AG09319 (cell line): ENCODE measurements at regions not wholly inside any gene's neighbourhood (a gene's known extent, or its start where the extent isn't known, plus 50 kb on each side); places are given as distances from the start of the nearest gene placed in this dataset.

Experiments
- DNase-seq: peaks from one replicate; pipeline ENCODE4 v3.0.0-alpha.2; 2010; ENCODE audit warnings: low read depth; ENCODE audit errors: extremely low read depth
- CTCF ChIP-seq: IDR thresholded peaks from 2 replicates; pipeline ENCODE4 v1.5.1; 2011; ENCODE audit warnings: low read depth, mild to moderate bottlenecking, inconsistent platforms, low read length, moderate library complexity

DNA sequence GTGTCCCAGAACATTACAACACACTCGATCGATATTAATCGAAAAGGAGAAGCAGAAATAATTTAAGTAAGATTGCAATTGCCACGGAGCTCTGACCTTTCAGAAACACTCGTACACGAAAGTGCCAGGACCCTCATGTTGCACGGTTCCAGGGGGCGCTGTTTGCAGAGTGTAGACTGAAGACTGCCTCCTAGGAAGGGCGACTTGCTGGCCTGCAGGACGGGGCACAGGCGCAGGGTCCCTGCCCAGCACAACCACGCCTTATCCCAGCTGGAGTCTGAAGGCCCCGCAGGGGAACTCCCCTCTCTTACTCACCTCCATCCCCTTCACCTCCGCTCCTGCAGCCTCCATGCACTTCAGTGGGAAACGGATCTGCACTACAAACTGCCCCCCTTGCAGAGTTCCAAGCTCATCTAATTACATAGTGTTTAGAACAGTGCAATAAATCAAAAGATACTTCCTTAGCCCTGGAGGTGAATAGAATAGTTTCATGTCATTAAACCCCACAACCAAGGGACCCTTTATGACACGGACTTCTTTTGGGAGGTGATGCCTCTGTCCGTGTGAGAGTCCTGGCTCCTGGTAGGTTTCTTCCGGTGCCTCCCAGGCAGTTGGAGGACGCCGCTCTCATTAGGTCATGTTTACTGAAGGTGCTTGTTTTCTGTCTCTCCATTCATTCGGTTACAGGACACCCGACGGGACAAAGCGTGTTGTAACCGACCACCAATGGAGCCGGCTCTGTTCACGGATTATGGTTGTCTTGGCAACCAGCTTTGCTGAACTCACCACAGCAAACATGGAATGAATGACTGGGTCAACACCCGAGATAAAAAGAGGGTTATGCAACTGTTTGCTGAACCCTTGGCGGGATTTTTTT, 262.2 kb downstream of the BAMBI start:
- no peak for DNase-seq
- TF ChIP-seq CTCF, result no peak

DNA sequence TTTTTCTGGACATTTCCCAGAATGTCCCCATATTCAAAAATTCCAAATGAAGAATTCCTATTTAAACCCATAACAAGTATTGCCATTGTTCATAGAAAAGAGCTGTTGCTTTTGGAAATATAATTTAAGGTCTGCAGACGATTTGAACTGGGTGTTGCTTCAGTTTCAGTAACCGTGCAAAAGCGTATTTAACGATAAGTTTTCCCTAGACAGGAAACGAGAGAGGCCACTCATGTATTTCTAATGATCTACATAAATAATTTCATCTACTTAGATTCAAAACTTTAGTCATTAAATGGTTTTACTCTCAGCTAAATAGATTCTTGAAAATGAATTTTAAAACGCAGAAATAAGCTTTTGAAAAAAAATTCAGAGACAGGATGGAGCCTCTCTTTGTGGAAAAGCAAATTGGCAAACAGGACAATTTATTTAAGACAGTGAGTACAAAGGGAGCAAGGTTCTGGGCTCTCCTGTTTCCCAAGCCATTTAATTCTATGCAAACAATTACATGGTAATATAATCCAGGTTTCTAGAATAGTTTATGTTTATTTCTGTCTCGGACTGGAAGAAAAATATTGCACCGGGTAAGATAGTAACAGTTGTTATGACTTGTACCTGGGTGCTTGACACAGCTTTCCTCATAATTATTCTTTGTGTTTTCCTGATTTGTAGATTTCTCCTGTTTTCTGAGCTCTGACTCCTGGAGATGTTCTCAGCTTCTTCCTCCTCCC, 263.0 kb downstream of the BAMBI start:
- no peak for TF ChIP-seq CTCF
- DNase-seq, result no peak

DNA sequence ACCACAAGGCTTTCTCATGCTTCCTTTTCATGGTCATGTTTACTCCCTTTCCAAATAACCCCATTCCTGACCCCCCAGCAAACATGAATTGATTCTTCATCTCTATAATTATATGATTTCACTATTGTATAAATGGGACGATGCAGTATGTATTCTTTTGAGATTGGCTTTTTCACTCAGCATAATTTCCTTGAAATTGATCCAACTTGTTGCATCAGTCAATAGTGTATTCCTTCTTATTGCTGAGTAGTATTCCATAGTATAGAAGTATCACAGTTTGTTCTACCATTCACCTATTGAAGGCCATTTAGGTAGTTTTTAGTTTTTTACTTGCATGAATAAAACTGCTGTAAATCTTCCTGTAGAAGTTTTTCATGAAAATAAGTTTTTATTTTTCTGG, 264.7 kb downstream of the BAMBI start:
- no peak for DNase-seq
- no peak for TF ChIP-seq CTCF

DNA sequence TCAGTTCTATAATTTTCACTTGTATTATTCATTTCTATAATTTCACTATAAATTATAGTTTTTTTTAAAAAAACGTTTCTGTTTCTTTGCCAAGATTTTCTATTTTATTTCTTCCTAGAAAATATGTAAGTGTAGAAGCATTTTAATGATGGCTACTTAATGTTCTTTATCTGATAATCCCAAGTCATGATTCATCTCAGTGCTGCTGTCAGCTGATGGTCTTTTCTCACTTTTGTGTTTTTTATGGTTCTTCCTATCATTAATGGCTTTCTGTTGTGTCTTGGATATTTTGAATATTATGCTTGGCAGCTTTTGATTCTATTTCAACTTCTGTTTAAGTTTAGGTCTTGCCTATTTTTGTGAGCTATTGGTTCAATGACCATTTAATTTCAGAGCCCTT, 268.6 kb downstream of the BAMBI start:
- TF ChIP-seq CTCF, result no peak
- no peak for DNase-seq

DNA sequence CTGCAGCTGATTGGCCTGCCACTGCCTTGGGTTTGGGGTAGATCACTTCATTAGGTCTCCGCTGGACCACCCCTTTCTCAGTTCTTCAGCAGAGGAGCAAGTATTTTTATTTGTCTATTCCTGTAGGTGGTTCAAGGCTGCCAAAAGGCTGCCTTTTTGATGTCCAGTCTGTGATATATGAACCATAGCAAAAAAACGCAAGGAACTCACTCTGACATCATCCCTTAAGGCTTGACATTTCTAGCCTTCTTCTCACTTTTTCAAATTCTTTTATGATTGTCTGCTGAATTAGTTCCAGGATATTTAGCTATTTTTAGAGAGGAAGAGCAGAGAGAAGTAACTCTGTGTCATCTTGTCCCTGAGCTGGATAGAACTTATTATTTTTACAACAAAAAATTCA, 269.2 kb downstream of the BAMBI start:
- no peak for TF ChIP-seq CTCF
- DNase-seq, result no peak

- no peak for TF ChIP-seq CTCF
- DNase-seq, result no peak
These were observed 269.9 kb downstream of the BAMBI start for GRCh38 chr10:28947171-28947570.

GRCh38 chr10:28948046-28948445, 270.7 kb downstream of the BAMBI start:
- TF ChIP-seq CTCF, result no peak
- no peak for DNase-seq
